Peyer's patch (tissue), 4 donors: ENCODE measurements at regions not wholly inside any gene's neighbourhood (a gene's known extent, or its start where the extent isn't known, plus 50 kb on each side); places are given as distances from the start of the nearest gene placed in this dataset.
"Not testable (repeated sequence)": the region's sequence is repeated elsewhere in the genome, so short reads cannot be mapped to it uniquely, and the experiment has no call there.

ENCODE experiments used
- DNase-seq, 3 donors: peaks; one replicate each; pipeline ENCODE4 v3.0.0-alpha.2; 2017 to 2019
- H3K27ac ChIP-seq, 4 donors: fragments of 200-600 bp; sonication (generic); one replicate each; pipeline ENCODE4 v1.5.1; 2016 to 2019
- H3K27me3 ChIP-seq, 2 donors: fragments of 200-600 bp; sonication (generic); one replicate each; pipeline ENCODE4 v1.5.1; 2019
- H3K36me3 ChIP-seq, 3 donors: fragments of 200-600 bp; sonication (generic); one replicate each; pipeline ENCODE4 v1.5.1; 2016 to 2019
- H3K4me1 ChIP-seq, 4 donors: fragments of 200-600 bp; sonication (generic); one replicate each; pipeline ENCODE4 v1.5.1; 2016 to 2019
- H3K4me3 ChIP-seq, 4 donors: fragments of 200-600 bp; sonication (generic); 1 replicate in 3 of 4; 2 replicates in 1 of 4; pipeline ENCODE4 v1.5.1; 2016 to 2019; ENCODE audit warnings: mild to moderate bottlenecking in 1 of 4
- H3K9me3 ChIP-seq, 4 donors: fragments of 200-600 bp; sonication (generic); one replicate each; pipeline ENCODE4 v1.5.1; 2016 to 2019; ENCODE audit warnings: mild to moderate bottlenecking in 1 of 4
- CTCF ChIP-seq, 6 experiments: fragments of 450-650 bp in 4 of 6; fragments of 200-600 bp in 2 of 6; sonication (generic) in 1 of 6; IDR thresholded peaks; one replicate each; pipeline ENCODE4 v1.5.1; 2017 to 2019; ENCODE audit warnings: antibody characterized with exemption in 6 of 6, mild to moderate bottlenecking in 3 of 6, moderate library complexity in 1 of 6
- POLR2A ChIP-seq, 2 donors: fragments of 450-650 bp; IDR thresholded peaks; one replicate each; pipeline ENCODE4 v1.5.1; 2017; ENCODE audit warnings: antibody characterized with exemption in 2 of 2, mild to moderate bottlenecking in 2 of 2, moderate library complexity in 2 of 2

GRCh38 chr2:193442293-193442692 is 1247.6 kb upstream of the TMEFF2 start:
- TF ChIP-seq CTCF (IDR thresholded peaks at IDR 0.05) (no peak), POLR2A (IDR thresholded peaks at IDR 0.05) (no peak)
- no peaks in the 10 kb centered on the region for H3K9me3 ChIP-seq
- H3K4me1 ChIP-seq, result no peaks in the 10 kb centered on the region
- no peak overlapping the region for H3K4me3 ChIP-seq
- H3K27ac ChIP-seq, result no peak overlapping the region
- no peaks in the 10 kb centered on the region for H3K27me3 ChIP-seq
- no peaks in the 10 kb centered on the region for H3K36me3 ChIP-seq
- no peak for DNase-seq

- H3K9me3 ChIP-seq, result no peaks in the 10 kb centered on the region
- TF ChIP-seq POLR2A (IDR thresholded peaks at IDR 0.05) (no peak), CTCF (IDR thresholded peaks at IDR 0.05) (no peak)
- H3K4me1 ChIP-seq, result peaks cover 0 to 4% (median 0%) of the 10 kb centered on the region in 4 donors
- no peak overlapping the region for H3K4me3 ChIP-seq
- H3K36me3 ChIP-seq, result no peaks in the 10 kb centered on the region
- no peaks in the 10 kb centered on the region for H3K27me3 ChIP-seq
- no peak for DNase-seq
- no peak overlapping the region for H3K27ac ChIP-seq
Measured at GRCh38 chr2:193428336-193428818, 1233.6 kb upstream of the TMEFF2 start.

- not testable (repeated sequence) for DNase-seq, H3K27ac ChIP-seq, H3K36me3 ChIP-seq, H3K27me3 ChIP-seq, H3K4me3 ChIP-seq, H3K9me3 ChIP-seq, H3K4me1 ChIP-seq
Measured at GRCh38 chr2:193412368-193412767, 1217.6 kb upstream of the TMEFF2 start.

- no peaks in the 10 kb centered on the region for H3K36me3 ChIP-seq
- no peaks in the 10 kb centered on the region for H3K4me1 ChIP-seq
- DNase-seq, result no peak
- no peak overlapping the region for H3K4me3 ChIP-seq
- H3K27me3 ChIP-seq, result no peaks in the 10 kb centered on the region
- TF ChIP-seq POLR2A (IDR thresholded peaks at IDR 0.05) (no peak), CTCF (IDR thresholded peaks at IDR 0.05) (no peak)
- H3K27ac ChIP-seq, result no peak overlapping the region
- no peaks in the 10 kb centered on the region for H3K9me3 ChIP-seq
Measured at GRCh38 chr2:193409951-193410350, 1215.2 kb upstream of the TMEFF2 start.

GRCh38 chr2:193382583-193382982 is 1187.8 kb upstream of the TMEFF2 start:
- no peak for TF ChIP-seq POLR2A (IDR thresholded peaks at IDR 0.05)
- no peak for TF ChIP-seq CTCF (IDR thresholded peaks at IDR 0.05)
- no peak overlapping the region for H3K4me3 ChIP-seq
- no peaks in the 10 kb centered on the region for H3K4me1 ChIP-seq
- H3K36me3 ChIP-seq, result no peaks in the 10 kb centered on the region
- H3K27me3 ChIP-seq, result no peaks in the 10 kb centered on the region
- no peak overlapping the region for H3K27ac ChIP-seq
- no peaks in the 10 kb centered on the region for H3K9me3 ChIP-seq
- no peak for DNase-seq

- Histone ChIP-seq H3K4me3 (no peak overlapping the region), H3K27me3 (no peaks in the 10 kb centered on the region), H3K27ac (no peak overlapping the region), H3K9me3 (no peaks in the 10 kb centered on the region), H3K4me1 (no peaks in the 10 kb centered on the region), H3K36me3 (no peaks in the 10 kb centered on the region)
- TF ChIP-seq CTCF (IDR thresholded peaks at IDR 0.05) (no peak), POLR2A (IDR thresholded peaks at IDR 0.05) (no peak)
- DNase-seq, result no peak
Measured at GRCh38 chr2:193377789-193378188, 1183.1 kb upstream of the TMEFF2 start.
